Heart left ventricle (tissue), 13 donors: ENCODE measurements at regions not wholly inside any gene's neighbourhood (a gene's known extent, or its start where the extent isn't known, plus 50 kb on each side); places are given as distances from the start of the nearest gene placed in this dataset.

Experiments used
- CTCF ChIP-seq, 12 donors: fragments of 200-600 bp; sonication (generic) in 4 of 12; IDR thresholded peaks; one replicate each; pipeline versions ENCODE4 v1.5.0 to v1.8.0; 2018 to 2022; ENCODE audit warnings: antibody characterized with exemption in 12 of 12, mild to moderate bottlenecking in 5 of 12
- POLR2A ChIP-seq, 2 donors: fragments of 450-650 bp; IDR thresholded peaks; one replicate each; pipeline ENCODE4 v1.6.1; 2017; ENCODE audit warnings: antibody characterized with exemption in 2 of 2, mild to moderate bottlenecking in 2 of 2, moderate library complexity in 2 of 2
- donor health status: ischemic (EF 13 %, LVEDD 7.1; RV severe dilation, severe dysfunction).
- donor health status: DM: no; HTN: yes; CAD: no.
- donor health status: DM: no; HTN: no; CAD: no.
- donor health status: ischemic (EF 25% LVEDD 6.9; RV normal size, moderate dysfunction).
- donor health status: ischemic (EF 25% LVEDD 5.7; RV mildly dilated, moderate dysfunction).
- donor health status: ischemic (EF 35%, LVEDD 5.7; RV mildly dilated, moderate dysfunction).
- donor health status: nonischemic (EF 11% LVEDD 7.7; RV severe dilation, severe dysfunction).
- donor health status: DM: yes; HTN: yes; CAD: no.
- donor health status: PGD.
- donor health status: ischemic (EF 29% LVEDD 5.4; RV normal size, mild dysfunction).
- donor health status: nonischemic (EF 23%, LVEDD 6.1; RV moderate dilation, normal function).

DNA sequence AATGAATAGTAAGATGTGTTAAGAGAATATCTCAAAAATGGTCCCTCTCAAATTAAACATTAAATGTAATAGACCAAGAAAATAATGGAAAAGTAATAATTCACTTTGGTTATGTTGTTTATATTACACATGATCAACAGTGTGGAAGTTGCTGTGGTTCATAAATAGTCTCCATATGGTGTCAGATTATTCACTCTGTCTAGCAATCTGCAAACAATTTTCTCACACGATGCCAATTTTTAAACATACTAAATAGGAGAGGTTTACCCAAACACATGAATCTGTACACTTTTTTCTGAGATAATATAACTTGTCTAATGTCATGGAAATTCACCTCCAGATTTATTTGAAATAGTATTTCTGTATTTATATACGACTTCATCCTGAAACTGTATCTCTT is 217.4 kb upstream of the FBXL7 start:
- TF ChIP-seq CTCF (IDR thresholded peaks at IDR 0.05) (no peak), POLR2A (IDR thresholded peaks at IDR 0.05) (no peak)
